Esophagus muscularis mucosa (tissue), 4 donors: ENCODE measurements at regions not wholly inside any gene's neighbourhood (a gene's known extent, or its start where the extent isn't known, plus 50 kb on each side); places are given as distances from the start of the nearest gene placed in this dataset.

Source experiments
- EP300 ChIP-seq: sonication (generic); formaldehyde crosslinking; IDR thresholded peaks from one replicate; pipeline ENCODE4 v1.6.1; 2017; ENCODE audit warnings: antibody characterized with exemption
- POLR2A ChIP-seq: fragments of 450-650 bp; IDR thresholded peaks from one replicate; pipeline ENCODE4 v1.6.1; 2017; ENCODE audit warnings: antibody characterized with exemption, moderate library complexity, mild to moderate bottlenecking, low read depth
- POLR2AphosphoS5 ChIP-seq, 2 donors: sonication (generic); formaldehyde crosslinking; IDR thresholded peaks; one replicate each; pipeline ENCODE4 v1.6.1; 2017; ENCODE audit warnings: antibody characterized with exemption in 2 of 2
- TF ChIP-seq, protein P1 (sequence below), 3 experiments: fragments of 200-600 bp in 2 of 3; fragments of 450-650 bp in 1 of 3; sonication (generic) in 2 of 3; IDR thresholded peaks; one replicate each; pipeline ENCODE4 v1.5.1; 2017 to 2019; ENCODE audit warnings: antibody characterized with exemption in 3 of 3, mild to moderate bottlenecking in 2 of 3, moderate library complexity in 1 of 3

- TF ChIP-seq POLR2A (no peak), POLR2AphosphoS5 (IDR thresholded peaks at IDR 0.05) (no peak), EP300 (no peak)
- TF ChIP-seq, protein P1, sequence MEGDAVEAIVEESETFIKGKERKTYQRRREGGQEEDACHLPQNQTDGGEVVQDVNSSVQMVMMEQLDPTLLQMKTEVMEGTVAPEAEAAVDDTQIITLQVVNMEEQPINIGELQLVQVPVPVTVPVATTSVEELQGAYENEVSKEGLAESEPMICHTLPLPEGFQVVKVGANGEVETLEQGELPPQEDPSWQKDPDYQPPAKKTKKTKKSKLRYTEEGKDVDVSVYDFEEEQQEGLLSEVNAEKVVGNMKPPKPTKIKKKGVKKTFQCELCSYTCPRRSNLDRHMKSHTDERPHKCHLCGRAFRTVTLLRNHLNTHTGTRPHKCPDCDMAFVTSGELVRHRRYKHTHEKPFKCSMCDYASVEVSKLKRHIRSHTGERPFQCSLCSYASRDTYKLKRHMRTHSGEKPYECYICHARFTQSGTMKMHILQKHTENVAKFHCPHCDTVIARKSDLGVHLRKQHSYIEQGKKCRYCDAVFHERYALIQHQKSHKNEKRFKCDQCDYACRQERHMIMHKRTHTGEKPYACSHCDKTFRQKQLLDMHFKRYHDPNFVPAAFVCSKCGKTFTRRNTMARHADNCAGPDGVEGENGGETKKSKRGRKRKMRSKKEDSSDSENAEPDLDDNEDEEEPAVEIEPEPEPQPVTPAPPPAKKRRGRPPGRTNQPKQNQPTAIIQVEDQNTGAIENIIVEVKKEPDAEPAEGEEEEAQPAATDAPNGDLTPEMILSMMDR (IDR thresholded peaks at IDR 0.05), result no peak
Observed at GRCh38 chr2:59583173-59583765, 970.2 kb downstream of the BCL11A start.
